Ecto neural progenitor cell (in vitro differentiated cells): ENCODE measurements at regions not wholly inside any gene's neighbourhood (a gene's known extent, or its start where the extent isn't known, plus 50 kb on each side); places are given as distances from the start of the nearest gene placed in this dataset.
"Not testable (repeated sequence)": the region's sequence is repeated elsewhere in the genome, so short reads cannot be mapped to it uniquely, and the experiment has no call there.

ENCODE experiments used
- DNase-seq: peaks from one replicate; pipeline ENCODE4 v3.0.0-alpha.2; 2018; ENCODE audit warnings: low spot score

- DNase-seq: no peak
These were observed 1640.5 kb upstream of the CDH9 start for GRCh38 chr5:28678899-28679298.

DNA sequence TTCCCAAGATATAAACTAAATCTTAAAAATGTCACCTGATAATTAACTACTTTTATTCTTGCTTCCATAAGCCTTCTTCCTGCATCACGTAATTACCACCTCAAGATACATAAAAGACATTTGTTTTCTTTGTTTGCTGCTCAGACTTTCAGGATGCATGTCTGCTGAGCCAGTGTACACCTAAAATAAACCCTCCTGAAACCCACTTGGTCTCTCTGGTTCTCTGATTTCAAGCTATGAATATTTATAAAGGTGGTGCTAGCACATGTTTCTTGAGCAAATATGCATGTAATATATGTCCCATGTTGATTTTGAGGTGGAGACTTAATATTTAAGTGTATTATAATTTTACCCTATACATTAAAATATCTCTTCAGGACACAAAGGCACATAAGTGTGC, 1627.7 kb upstream of the CDH9 start:
- no peak for DNase-seq

- no peak for DNase-seq
These were observed 1609.7 kb upstream of the CDH9 start for GRCh38 chr5:28648108-28648507.

GRCh38 chr5:28632607-28633006, 1594.2 kb upstream of the CDH9 start:
- no peak for DNase-seq

- DNase-seq: no peak
These were observed 1565.5 kb upstream of the CDH9 start for GRCh38 chr5:28603869-28604268.

GRCh38 chr5:28602429-28602828, 1564.0 kb upstream of the CDH9 start:
- DNase-seq: no peak

- DNase-seq: not testable (repeated sequence)
These were observed 1558.3 kb upstream of the CDH9 start for GRCh38 chr5:28596707-28597106.

DNA sequence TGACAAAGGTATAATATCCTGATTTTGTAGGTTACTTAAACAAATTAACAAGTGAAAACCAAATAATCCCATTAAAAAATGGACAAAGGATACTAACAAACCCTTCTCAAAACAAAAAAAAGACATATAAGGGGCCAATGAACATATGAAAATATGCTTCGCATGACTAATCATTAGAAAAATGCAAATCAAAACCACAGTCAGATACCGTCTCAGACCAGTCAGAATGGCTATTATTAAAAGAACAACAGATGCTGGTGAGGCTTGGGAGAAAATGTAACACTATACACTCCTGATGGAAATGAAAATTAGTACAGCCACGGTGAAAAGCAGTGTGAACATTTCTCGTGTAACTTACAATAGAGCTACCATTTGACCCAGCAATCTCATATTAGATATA, 1542.2 kb upstream of the CDH9 start:
- DNase-seq: no peak

GRCh38 chr5:28576022-28576421, 1537.6 kb upstream of the CDH9 start:
- no peak for DNase-seq

GRCh38 chr5:28575368-28575767, 1537.0 kb upstream of the CDH9 start:
- DNase-seq: no peak

DNA sequence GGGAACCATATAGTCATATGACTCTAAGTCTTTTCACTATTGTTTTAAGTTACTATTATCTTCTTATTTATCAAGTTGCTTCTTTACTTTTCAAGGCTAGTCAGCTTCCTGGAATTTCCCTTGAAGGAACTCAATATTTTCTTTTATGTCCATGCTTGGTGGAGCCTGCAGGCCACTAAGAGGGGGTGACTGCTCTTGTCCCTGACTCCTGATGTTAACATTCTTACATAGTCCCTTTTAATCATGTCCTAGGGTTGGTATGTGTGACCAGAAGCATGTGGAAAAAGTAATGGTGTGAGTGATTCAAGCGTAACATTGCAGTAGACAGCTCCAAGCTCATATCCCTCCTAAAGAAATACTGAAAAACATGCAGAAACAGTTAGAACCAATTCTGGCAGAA, 1536.2 kb upstream of the CDH9 start:
- no peak for DNase-seq

DNA sequence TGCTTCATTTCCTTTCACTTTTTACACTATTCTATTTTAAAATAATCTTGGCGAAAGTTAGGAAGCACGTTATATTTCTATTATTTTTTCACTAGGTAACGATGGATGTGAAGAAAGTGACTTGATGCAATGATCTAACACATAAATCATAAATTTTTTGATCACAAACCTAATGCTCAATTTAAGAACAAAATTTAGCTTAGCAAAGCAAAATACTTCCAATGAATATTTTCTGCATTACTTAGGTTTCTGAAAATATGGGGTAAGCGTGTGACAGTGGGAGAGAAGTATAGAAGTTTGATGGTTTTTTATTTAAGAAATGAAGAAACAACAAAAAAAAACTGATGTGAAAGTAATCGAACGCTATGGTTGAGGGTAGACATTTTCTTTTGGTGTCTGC, 1528.7 kb upstream of the CDH9 start:
- DNase-seq: no peak

DNA sequence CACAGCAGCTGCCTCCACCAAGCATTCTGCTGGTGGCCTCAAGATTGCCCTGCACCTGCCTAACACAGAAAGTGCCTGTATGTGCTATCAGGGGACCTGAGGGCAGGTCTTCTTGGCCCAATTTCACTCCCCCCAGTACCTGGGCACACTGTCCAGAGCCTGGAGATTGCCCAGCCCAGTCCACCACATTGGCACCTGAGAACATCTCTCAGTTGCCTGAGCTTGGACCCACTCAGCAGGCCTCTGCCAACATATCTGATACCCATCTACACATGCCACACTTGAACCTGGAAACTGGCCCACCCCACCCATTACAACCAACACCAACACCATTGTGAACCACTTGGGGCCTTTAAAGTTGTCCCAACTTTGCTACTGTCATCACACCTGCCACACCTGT, 1523.1 kb upstream of the CDH9 start:
- no peak for DNase-seq

DNA sequence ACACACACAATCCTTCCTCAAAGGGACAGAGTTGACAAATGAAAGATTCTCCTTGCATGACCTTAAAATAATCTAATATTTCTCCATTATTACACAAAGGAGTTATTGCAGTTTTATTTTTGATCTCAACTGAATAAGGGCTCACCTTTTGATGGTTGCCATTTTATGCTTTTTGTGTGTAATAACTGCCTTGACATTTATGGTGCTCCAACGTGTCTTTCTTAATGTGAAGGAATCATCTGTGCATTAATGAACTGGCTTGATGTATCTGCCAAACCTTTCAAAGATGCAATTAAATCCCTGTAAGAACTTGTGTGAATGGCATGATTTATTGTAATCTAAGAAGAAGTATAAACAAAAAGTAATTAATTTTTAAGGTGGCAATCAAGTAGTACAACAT, 1519.8 kb upstream of the CDH9 start:
- DNase-seq: no peak

DNA sequence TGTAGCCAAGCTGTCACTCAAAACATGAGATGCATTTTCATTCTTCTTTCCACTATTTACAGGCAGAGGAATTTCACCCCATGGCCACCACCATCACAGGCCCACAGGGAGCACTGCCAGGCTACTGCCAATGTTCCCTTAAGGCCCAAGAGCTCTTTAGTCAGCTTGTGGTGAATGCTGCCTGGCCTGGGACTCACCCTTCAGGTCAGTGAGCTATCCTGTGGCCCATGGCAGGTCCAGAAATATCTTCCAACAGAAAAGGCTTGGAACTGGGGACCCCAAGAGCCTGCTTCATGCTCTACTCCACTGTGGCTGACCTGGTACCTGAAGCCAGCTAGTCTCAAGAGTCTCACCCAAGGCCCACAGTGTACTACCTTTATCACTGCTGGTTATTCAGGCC, 1518.7 kb upstream of the CDH9 start:
- DNase-seq: no peak

DNA sequence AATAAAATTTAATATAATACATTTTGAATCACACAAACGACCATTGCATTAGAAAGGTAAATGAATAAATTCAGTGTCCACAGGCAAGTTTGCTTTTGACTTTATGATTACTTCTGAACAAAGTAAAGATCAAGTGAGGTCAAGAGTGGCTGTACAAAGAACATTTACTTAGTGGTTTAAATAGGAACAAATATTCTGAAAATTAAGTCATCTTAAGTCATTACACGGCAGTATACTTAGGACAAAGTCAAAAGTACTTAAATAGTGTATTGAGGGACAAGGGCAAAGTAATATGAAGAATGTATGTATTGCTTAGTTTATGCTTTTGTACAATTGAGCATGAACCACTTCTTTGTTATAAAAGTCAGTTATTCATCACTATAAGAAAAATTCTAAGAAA, 1511.2 kb upstream of the CDH9 start:
- DNase-seq: no peak

GRCh38 chr5:28548856-28549255, 1510.5 kb upstream of the CDH9 start:
- DNase-seq: no peak

DNA sequence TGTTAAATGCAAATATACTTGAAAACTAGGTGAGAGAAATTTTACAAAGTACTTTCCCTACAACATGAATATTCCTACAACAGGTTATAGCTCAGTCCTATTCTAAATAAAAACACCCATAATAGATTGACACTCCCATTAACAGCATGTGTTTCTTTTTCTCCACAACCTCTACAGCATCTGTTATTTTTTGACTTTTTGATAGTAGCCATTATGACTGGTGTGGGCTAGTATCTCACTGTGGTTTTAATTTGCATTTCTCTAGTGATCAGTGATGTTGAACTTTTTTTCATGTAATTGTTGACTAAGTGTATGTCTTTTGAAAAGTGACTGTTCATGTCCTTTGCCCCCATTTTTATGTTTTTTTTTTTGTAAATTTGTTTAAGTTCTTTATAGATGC, 1506.1 kb upstream of the CDH9 start:
- no peak for DNase-seq

DNA sequence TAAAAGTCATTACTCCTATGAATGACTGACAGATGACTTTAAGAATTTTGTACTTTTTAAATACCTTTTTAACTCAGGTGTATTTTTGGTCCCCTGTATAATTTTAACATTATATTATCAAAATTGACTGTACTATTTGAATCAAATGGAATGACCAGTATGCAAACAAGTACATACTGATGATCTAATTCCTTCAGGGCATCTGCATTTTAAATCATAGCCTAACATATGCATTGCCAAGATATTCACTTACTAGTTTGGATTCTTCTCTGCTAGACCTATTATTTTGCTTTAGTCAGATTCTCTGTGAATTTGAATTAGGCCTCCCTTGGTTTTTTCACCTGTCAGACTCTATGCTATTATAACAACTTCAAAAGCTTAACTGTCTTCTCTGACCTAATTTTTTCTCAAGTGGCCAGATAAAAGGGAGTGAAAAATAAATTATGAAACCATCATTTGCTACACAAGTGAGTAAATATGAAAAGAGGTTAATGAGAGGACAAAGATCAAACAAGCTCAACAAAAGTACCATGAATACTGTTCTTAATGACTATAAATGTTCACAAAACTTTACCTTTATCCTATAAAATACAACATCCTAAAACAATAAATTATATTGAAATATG, 1505.2 kb upstream of the CDH9 start:
- no peak for DNase-seq

DNA sequence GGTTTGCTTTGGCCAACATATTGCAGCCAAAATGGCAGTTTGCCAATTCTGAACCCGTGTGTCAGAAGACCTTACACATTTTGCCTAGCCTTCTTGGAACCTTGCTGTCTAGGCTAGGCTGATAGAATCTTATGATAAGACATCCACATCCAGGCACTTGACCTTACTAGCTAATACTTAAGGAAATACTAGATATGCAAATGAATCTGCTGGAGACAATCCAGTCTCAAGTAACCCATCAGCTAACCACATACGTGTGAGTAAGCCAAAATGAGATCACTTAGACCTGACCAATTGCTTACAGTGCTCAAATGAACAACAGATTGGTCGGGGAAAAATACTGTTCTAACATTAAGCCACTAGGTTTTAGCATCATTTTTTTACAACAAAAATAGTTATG, 1504.6 kb upstream of the CDH9 start:
- no peak for DNase-seq

GRCh38 chr5:28523888-28524635, 1485.7 kb upstream of the CDH9 start:
- DNase-seq: no peak

GRCh38 chr5:28523416-28523815, 1485.0 kb upstream of the CDH9 start:
- no peak for DNase-seq

GRCh38 chr5:28517691-28518090, 1479.3 kb upstream of the CDH9 start:
- no peak for DNase-seq

GRCh38 chr5:28516722-28517121, 1478.3 kb upstream of the CDH9 start:
- no peak for DNase-seq
